ENCODE measurements at regions not wholly inside any gene's neighbourhood (a gene's known extent, or its start where the extent isn't known, plus 50 kb on each side); places are given as distances from the start of the nearest gene placed in this dataset.

- DNase-seq (ENCODE audit: low spot score): no peak
- BruUV-seq (replicated peaks): no TSS peak
- no peak for FAIRE-seq
- Histone ChIP-seq H3K79me2 (ENCODE audit: insufficient read depth, low read length) (no peaks in the 10 kb centered on the region), H3K4me3 (replicated peaks in 1 of 3; ENCODE audit: insufficient read depth in 1 of 3, low read depth in 2 of 3, low read length in 3 of 3) (no peak overlapping the region), H3K4me1 (ENCODE audit: insufficient read depth, low read length) (no peaks in the 10 kb centered on the region), H4K20me1 (ENCODE audit: insufficient read depth, low read length) (no peaks in the 10 kb centered on the region), H3K9me3 (ENCODE audit: low read length) (no peaks in the 10 kb centered on the region), H3K9ac (ENCODE audit: insufficient read depth, low read depth, low read length) (no peak overlapping the region), H3K36me3 (replicated peaks in 1 of 2; ENCODE audit: control insufficient read depth in 1 of 2, insufficient read depth in 2 of 2, low read length in 2 of 2) (no peaks in the 10 kb centered on the region), H3K27me3 (ENCODE audit: control insufficient read depth in 1 of 2, insufficient read depth in 2 of 2, low read length in 2 of 2) (no peaks in the 10 kb centered on the region), H3K27ac (ENCODE audit: extremely low read length, insufficient read depth, low read length) (no peak overlapping the region), H3K4me2 (ENCODE audit: low read depth, low read length) (no peak overlapping the region), H2AFZ (ENCODE audit: low read length) (no peak overlapping the region)
- ATAC-seq: no peak
- CTCF ChIA-PET (ENCODE audit: low intra/inter-chr PET ratio, low total read pairs): no interaction called here
- POLR2A ChIA-PET: no interaction called here
- intact Hi-C loops (cut with micrococcal nuclease; ENCODE audit: unreplicated experiment) (no loop called here), in situ Hi-C loops (cut with HindIII; ENCODE audit: extremely low pct_ligation_motif_present, low pct_unique_long_range_greater_than_20kb) (no loop called here)
- WGBS (ENCODE audit: low lambda C conversion rate): 0% methylated on average over 1 of the region's 1 CpG
- TF ChIP-seq ZNF879 (CRISPR knock-in tag; IDR thresholded peaks at IDR 0.05): no peak
- no peak for TF ChIP-seq ZFP90 (CRISPR knock-in tag; IDR thresholded peaks at IDR 0.05; ENCODE audit: borderline replicate concordance)
- no peak for TF ChIP-seq HBP1 (CRISPR knock-in tag; IDR thresholded peaks at IDR 0.05; ENCODE audit: low read depth)
- TF ChIP-seq ZBED4 (CRISPR knock-in tag; IDR thresholded peaks at IDR 0.05; ENCODE audit: borderline replicate concordance): no peak
- no peak for TF ChIP-seq GLMP (CRISPR knock-in tag; IDR thresholded peaks at IDR 0.05; ENCODE audit: borderline replicate concordance)
- no peak for TF ChIP-seq MTERF4 (CRISPR knock-in tag; IDR thresholded peaks at IDR 0.05)
- TF ChIP-seq ZEB1 (IDR thresholded peaks at IDR 0.05; ENCODE audit: insufficient replicate concordance, low read depth): no peak
- TF ChIP-seq RFXANK (CRISPR knock-in tag; IDR thresholded peaks at IDR 0.05): no peak
- no peak for TF ChIP-seq ZNF282 (IDR thresholded peaks at IDR 0.05; ENCODE audit: partially characterized antibody)
- TF ChIP-seq NR1H2 (CRISPR knock-in tag; IDR thresholded peaks at IDR 0.05; ENCODE audit: borderline replicate concordance, low read depth): no peak
Observed at GRCh38 chr1:214854126-214854875, 228.2 kb upstream of the KCNK2 start.

Measured in HepG2 (cell line).